ENCODE measurements at regions not wholly inside any gene's neighbourhood (a gene's known extent, or its start where the extent isn't known, plus 50 kb on each side); places are given as distances from the start of the nearest gene placed in this dataset.
"Not testable (repeated sequence)": the region's sequence is repeated elsewhere in the genome, so short reads cannot be mapped to it uniquely, and the experiment has no call there.

DNA sequence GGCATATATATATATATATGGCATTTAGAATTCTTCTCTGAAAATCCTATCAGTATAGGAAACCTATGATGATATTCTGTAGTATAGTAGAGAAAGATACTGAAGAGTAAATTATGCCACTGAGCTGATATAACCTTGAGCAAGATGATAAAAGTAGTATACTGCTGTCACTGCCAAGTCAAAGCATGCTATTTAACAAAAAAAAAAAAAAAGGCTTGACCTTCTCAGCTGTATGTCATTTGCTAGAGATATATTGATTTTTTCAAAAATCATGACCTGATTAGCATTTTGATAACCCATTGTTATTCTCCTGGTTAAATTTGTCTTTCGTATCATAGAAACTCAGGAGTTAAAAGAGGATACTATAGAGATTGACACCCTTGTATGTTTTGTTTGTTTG is 299.4 kb downstream of the ADAMTS20 start:
- no peak for DNase-seq (ENCODE audit: low spot score)

GRCh38 chr12:43245947-43246346 is 306.1 kb downstream of the ADAMTS20 start:
- DNase-seq (ENCODE audit: low spot score) = no peak

- no peak for DNase-seq (ENCODE audit: low spot score)
Observed at GRCh38 chr12:43241986-43242385, 310.0 kb downstream of the ADAMTS20 start.

DNA sequence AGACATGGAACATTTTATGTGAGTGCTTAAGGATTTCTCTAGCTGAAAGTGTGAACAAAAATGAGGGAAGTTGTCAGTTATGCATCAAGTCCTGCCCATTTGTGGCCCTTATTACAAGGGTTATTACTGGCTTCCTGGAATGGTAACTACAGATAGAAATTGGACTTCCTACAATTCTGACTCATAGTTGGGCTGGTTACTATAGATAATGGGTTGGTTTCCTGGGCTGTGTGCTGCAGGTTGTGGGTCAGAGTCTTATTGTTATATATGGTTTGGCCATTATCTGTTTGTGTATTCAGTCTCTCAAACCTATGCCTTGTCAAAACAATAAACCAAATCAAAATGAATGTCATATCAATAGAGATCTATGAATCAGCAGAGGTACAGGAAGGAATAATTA is 313.7 kb downstream of the ADAMTS20 start:
- no peak for DNase-seq (ENCODE audit: low spot score)

DNA sequence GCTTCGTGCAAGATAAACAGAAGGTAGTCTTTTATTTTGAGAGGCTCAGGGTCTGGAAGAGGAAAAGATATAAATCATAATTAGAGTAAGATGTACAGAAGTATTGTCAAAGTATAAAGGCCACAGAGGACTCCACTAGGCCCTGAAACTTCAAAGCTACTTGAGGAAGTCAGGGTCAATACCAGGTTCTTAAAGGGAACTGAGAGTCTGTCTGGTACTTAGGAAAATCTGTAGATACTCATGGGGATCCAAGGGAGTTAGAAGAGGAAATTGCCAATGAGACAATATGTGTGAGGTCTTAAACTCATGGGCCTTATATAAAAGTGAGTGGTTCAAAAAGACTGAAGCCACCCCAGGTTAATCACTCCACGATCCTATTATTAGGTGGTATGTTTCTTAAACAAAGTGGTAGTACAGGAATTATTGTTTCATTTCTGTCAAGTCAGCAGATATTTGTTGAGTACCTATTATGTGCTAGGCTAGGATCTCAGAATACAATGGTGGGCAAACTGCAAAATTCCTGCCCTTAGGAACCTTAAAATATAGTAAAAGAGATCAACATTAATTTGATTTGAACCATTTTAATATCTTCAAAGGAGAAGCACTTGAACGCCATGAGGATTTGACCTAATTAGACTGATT is 314.6 kb downstream of the ADAMTS20 start:
- DNase-seq (ENCODE audit: low spot score) = no peak

DNA sequence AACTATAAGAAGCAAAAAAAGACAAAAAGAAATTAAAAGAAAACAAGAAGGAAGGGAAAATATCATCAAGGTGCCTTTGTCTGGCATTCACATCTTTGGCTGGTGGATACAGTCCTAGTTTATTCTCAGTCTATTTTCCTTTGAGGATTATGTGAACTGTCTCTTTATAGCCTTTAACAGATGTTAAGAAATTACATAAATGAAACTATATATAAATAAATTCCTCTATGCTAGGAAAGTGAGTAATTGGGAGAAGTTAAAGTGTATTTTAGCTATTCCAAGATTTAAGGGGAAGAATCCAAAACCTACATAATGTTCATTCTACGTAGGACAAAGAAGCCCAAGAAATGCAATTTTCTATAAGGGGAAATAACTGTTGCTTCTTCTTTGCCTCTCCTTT is 316.3 kb downstream of the ADAMTS20 start:
- no peak for DNase-seq (ENCODE audit: low spot score)

DNA sequence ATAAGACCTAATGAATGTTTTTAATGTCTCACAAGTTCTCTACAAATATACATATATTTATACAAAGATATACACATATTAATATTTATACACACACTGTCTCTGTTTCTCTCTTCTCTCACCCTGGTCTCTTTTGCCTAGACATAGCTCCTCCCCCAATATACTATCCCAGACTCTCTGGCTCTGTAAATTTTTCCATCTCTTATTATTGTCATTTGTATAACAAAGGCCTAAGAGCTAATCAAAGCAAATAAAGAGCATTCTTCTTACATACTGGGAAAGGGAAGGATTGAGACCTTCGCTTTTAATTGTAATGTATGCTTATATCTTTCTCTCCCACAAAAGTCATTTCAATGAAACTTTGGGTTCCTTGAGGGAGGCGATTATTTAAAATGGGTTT is 318.1 kb downstream of the ADAMTS20 start:
- no peak for DNase-seq (ENCODE audit: low spot score)

- no peak for DNase-seq (ENCODE audit: low spot score)
Observed at GRCh38 chr12:43226151-43226550, 325.9 kb downstream of the ADAMTS20 start.

DNA sequence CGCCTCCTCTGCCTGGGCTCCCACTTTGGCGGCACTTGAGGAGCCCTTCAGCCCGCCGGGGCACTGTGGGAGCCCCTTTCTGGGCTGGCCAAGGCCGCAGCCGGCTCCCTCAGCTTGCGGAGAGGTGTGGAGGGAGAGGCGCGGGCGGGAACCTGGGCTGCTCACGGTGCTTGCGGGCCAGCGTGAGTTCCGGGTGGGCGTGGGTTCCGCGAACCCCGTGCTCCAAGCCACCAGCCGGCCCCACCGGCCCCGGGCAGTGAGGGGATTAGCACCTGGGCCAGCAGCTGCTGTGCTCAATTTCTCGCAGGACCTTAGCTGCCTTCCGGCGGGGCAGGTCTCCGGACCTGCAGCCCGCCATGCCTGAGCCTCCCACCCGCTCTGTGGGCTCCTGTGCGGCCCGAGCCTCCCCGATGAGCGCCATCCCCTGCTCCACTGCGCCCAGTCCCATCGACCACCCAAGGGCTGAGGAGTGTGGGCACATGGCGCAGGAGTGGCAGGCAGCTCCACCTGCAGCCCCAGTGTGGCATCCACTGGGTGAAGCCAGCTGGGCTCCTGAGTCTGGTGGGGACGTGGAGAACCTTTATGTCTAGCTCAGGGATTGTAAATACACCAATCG is 327.7 kb downstream of the ADAMTS20 start:
- not testable (repeated sequence) for DNase-seq (ENCODE audit: low spot score)

DNA sequence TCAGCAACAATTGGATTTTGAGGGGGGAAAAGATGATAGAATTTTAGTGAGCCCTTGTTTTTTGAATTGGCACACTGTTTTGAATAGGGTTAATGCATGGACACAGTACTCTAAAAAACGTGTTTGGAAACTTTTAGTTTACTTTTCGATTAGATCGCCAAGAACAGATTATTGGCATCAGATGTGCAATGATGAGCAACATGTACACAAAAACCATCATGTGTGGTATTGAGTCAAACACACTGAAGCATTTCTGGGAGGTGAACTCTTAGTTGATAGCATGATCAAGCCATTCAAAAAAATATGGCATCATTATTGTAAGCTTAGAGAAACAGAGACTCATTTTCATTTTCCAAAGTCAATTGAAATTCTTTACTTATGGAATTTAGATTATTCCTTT is 329.2 kb downstream of the ADAMTS20 start:
- DNase-seq (ENCODE audit: low spot score) = no peak

DNA sequence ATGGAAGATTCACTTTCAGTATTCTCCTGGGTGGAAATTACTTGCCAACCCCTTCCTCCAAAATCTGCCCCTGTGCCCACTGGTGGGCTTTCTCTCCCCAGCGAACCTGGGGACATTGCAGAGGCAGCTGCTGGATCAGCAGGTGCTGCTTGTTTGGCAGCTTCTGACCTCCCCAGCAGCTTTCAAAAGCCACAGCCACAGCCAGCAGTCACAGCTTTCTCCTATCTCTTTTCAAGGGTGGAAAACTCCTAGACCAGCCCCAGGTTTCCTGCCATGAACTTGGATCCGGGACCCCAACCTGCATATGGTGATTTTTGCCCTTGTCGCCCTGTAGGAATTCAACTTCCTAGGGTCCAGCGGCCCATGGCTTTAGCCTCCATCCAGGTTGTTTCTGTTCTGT is 330.8 kb downstream of the ADAMTS20 start:
- DNase-seq (ENCODE audit: low spot score) = no peak

DNA sequence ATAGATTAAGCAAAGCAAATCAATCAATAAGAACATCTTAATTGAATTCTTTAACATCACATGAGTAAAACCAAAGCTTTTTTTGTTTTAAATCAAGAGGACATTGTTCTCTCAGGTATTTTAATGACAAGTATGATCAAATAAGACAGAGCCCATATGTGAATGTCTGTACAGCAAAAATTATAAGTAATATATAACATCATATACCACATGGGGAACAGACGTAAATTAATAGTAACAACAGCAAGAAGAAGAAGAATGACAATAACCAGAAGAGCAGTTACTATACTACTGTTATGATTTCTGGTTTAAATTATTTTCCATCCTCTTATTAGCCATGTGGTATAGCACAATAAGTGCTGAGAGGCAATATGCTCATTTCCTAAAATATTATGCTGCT is 335.5 kb downstream of the ADAMTS20 start:
- DNase-seq (ENCODE audit: low spot score) = no peak

GRCh38 chr12:43214166-43214565 is 337.8 kb downstream of the ADAMTS20 start:
- no peak for DNase-seq (ENCODE audit: low spot score)

DNA sequence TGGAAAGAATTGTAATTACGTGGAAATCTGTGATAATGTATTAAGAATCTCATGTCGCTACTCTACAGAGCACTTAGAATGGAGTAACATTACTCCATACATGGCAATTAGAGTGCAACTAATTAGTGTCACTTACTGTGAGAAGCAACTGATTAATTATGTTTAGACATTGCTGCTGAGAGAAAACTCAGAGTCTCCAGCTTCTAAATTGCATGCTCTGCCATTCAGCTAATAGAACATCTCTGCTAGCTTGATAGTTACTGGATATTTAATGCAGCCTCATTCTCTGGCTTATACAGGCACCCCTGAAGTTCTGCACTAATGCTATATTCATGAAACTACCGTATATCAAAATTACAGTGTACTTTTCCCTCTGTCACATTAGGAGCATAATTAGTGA is 338.4 kb downstream of the ADAMTS20 start:
- no peak for DNase-seq (ENCODE audit: low spot score)

GRCh38 chr12:43210485-43211192 is 341.4 kb downstream of the ADAMTS20 start:
- peak; percentile 11 for DNase-seq (ENCODE audit: low spot score)

DNA sequence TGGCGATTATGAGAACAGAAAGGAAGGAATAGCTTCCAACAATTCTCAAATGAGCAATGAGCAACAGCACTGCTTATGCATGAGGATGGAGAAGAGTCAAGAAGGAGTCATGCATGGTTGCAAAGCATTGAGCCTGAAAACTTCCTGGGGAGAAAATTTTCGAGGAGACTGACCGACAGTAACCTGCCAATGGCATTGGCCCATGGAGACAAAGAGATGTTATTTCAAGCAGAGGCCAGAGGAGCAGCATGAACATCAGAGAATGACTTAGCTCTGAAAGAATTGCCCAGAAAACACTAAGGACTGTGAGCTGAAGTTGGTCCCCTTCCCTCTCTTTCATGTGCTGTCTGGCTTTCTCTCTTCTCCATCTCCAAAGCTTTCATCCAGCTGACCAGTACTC is 343.4 kb downstream of the ADAMTS20 start:
- DNase-seq (ENCODE audit: low spot score) = no peak

DNA sequence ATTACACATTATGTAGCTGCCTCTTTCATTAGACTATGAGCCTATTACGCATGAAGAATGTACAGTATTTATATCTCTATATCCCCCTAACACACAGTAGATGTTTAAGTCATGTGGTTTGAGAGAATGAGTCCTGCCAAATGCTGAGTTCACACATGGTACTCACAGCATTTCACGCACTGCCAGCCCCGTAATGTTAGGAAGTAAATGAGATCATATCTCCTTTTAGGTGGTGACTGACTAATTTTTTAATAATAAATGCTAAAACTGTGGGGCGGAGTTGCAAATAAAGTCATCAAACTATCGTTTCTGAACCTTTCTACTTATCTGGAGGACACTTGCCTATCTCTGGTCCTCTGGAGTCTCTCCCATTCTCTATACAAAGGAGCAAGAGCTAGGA is 343.8 kb downstream of the ADAMTS20 start:
- DNase-seq (ENCODE audit: low spot score) = no peak

DNA sequence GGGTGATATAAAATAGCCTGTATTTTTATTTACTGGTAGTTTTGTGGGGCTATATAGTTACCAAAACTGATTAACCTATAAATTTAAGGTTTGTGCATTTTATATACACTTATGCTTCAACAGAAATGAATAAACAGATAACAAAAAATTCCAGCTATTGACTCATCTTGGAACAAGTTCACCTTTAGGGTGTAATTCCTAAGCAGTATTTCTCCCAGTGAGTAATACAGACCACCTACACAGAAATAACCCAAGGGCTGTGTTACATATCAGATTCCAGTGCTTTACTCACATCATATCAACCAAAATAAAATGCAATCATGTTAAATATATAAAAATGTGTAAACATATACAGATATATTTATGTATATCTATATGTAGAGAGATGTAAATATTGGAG is 345.6 kb downstream of the ADAMTS20 start:
- no peak for DNase-seq (ENCODE audit: low spot score)

DNA sequence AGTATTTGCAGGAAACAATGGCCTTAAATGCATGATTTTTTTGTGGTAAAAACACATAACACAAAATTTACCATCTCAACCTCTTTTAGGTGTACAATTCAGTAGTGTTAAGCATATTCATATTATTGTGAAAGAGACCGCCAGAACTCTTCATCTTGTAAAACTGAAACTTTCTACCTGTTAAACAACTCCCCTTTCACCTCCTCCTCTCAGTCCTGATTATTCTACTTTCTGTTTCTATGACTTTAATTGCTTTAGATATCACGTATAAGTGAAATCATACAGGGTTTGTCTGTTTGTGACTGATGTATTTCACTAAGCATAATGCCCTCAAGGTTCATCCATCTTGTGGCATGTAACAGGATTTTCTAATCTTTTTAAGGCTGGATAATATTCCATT is 353.4 kb downstream of the ADAMTS20 start:
- DNase-seq (ENCODE audit: low spot score) = no peak

- DNase-seq (ENCODE audit: low spot score) = no peak
Observed at GRCh38 chr12:43196268-43196907, 355.6 kb downstream of the ADAMTS20 start.

GRCh38 chr12:43193096-43193495 is 358.9 kb downstream of the ADAMTS20 start:
- DNase-seq (ENCODE audit: low spot score) = not testable (repeated sequence)

DNA sequence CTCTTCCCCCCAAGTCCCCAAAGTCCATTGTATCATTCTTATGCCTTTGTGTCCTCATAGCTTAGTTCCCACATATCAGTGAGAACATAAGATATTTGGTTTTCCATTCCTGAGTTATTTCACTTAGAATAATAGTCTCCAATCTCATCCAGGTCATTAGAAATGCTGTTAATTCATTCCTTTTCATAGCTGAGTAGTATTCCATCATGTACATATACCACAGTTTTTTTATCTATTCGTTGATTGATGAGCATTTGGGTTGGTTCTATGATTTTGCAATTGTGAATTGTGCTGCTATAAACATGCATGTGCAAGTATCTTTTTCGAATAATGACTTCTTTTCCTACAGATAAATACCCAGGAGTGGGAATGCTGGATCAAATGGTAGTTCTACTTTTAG is 359.6 kb downstream of the ADAMTS20 start:
- not testable (repeated sequence) for DNase-seq (ENCODE audit: low spot score)

- DNase-seq (ENCODE audit: low spot score) = no peak
Observed at GRCh38 chr12:43180242-43180641, 371.8 kb downstream of the ADAMTS20 start.
